LNCaP clone FGC (cell line): ENCODE measurements at regions not wholly inside any gene's neighbourhood (a gene's known extent, or its start where the extent isn't known, plus 50 kb on each side); places are given as distances from the start of the nearest gene placed in this dataset.

Source experiments
- DNase-seq: peaks from one replicate; pipeline ENCODE4 v3.0.0-alpha.2; 2011; ENCODE audit warnings: low read depth
- H3K4me3 ChIP-seq: 2 replicates; pipeline ENCODE4 v1.5.1; 2011; ENCODE audit warnings: mild to moderate bottlenecking, low read depth, low read length, control low read depth
- CTCF ChIP-seq: IDR thresholded peaks from 2 replicates; pipeline ENCODE4 v1.5.1; 2012; ENCODE audit warnings: mild to moderate bottlenecking; ENCODE audit not compliant: control insufficient read depth, insufficient read depth; ENCODE audit errors: extremely low read depth

- peak; percentile 91 for DNase-seq
- TF ChIP-seq CTCF: no peak
Measured at GRCh38 chr3:139117136-139117675, 72.5 kb upstream of the PRR23C start.

GRCh38 chr3:139117883-139118760, 73.4 kb upstream of the PRR23C start:
- no peak overlapping the region for H3K4me3 ChIP-seq
- DNase-seq: no peak
- TF ChIP-seq CTCF: no peak

More at GRCh38 chr3:139117136-139117675, 72.5 kb upstream of the PRR23C start:
- no peak overlapping the region for H3K4me3 ChIP-seq

GRCh38 chr3:139118835-139119234, 74.1 kb upstream of the PRR23C start:
- no peak for TF ChIP-seq CTCF
- DNase-seq: no peak
- H3K4me3 ChIP-seq: no peak overlapping the region

GRCh38 chr3:139119331-139120025, 74.8 kb upstream of the PRR23C start:
- no peak for DNase-seq
- TF ChIP-seq CTCF: no peak

GRCh38 chr3:139120086-139121056, 75.7 kb upstream of the PRR23C start:
- DNase-seq: no peak
- no peak overlapping the region for H3K4me3 ChIP-seq
- no peak for TF ChIP-seq CTCF

More at GRCh38 chr3:139119331-139120025, 74.8 kb upstream of the PRR23C start:
- no peak overlapping the region for H3K4me3 ChIP-seq
